NCI-H2029 (cell line): ENCODE measurements at regions not wholly inside any gene's neighbourhood (a gene's known extent, or its start where the extent isn't known, plus 50 kb on each side); places are given as distances from the start of the nearest gene placed in this dataset.

Experiments
- DNase-seq: peaks from one replicate; lab custom pipeline; 2025; lab: John Stamatoyannopoulos, UW

DNA sequence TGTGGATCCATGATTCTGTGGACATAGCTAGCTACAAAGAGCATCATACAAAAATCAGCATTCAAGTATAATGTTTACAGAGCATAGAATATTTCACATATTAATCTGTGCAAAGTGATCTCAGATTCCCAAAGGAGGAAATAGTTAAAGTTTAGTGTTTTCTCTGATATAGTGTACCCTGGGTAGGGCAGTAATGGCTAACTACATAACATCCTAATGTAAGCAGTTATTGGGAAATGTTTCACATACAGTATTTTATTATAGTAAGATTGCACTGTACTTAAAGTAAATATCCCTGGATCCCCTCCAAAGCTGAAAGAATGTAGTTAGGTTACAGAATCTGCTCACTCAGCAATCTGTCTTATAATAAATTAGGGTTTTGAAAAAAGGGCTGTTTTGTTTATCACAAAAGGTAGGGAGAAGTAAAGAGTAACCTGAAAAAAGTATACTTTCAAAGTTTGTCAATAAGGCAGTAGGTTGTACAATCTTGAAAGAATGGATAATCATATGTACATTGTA, 52.5 kb upstream of the SMARCA2 start:
- DNase-seq: no peak

- DNase-seq: no peak
These were observed 51.1 kb upstream of the SMARCA2 start for GRCh38 chr9:1964093-1964492.
